ENCODE measurements at regions not wholly inside any gene's neighbourhood (a gene's known extent, or its start where the extent isn't known, plus 50 kb on each side); places are given as distances from the start of the nearest gene placed in this dataset.

DNA sequence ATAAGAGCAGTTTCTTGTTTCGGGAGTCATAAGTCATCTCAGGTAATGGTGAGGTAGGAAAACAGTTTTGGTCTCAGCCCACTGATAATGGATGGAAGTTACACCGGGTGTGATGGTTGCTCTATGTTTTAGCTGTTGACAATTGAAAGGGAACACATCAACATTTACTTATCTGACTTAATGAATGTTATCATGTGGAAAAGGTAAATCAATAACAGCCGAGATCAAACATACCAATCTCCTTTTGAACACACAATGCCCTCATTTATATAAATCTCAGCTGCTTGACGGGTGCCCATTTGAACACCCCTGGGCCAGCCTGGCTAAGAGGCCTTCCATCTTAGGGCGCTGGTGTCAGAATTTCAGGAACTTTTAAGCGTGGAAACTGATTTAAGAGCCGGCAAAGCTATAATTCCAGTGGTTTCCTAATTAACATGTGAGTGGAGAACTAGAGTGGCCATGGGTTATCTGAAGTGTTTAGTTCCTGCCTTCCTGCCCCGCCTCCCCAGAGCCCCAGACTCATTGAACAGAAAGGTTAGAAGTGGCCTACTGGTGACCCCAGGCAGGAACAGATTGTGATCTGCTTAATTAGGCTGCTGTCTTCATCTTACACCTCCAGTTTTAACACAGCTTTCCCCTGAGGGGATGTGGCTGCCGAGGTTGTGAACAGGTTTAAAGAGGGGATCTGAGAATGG is 572.7 kb downstream of the FGF9 start:
- no peak overlapping the region for H3K27ac Mint-ChIP-seq
- CTCF ChIA-PET, result no interaction called here
- H3K27ac ChIP-seq (ENCODE audit: low read length in 2 of 2), result no peak overlapping the region
- H2AFZ ChIP-seq (ENCODE audit: insufficient read depth, low read depth, low read length, poor library complexity, severe bottlenecking), result no peak overlapping the region
- intact Hi-C loops (cut with micrococcal nuclease), result no loop called here
- POLR2A ChIA-PET, result no interaction called here
- TF ChIP-seq CTCF (IDR thresholded peaks at IDR 0.05), result no peak
- no peak for TF ChIP-seq EZH2 (IDR thresholded peaks at IDR 0.05; ENCODE audit: borderline replicate concordance, insufficient read depth, low read depth, low read length, poor library complexity, severe bottlenecking)
- H3K27me3 ChIP-seq (replicated peaks in 1 of 4; ENCODE audit: control extremely low read depth in 1 of 4, control insufficient read depth in 3 of 4, insufficient read depth in 4 of 4, low read length in 3 of 4), result no peaks in the 10 kb centered on the region
- no peaks in the 10 kb centered on the region for H3K36me3 ChIP-seq (replicated peaks in 1 of 2; ENCODE audit: control extremely low read depth in 1 of 2, control insufficient read depth in 1 of 2, extremely low read depth in 1 of 2, insufficient read depth in 2 of 2, low read length in 1 of 2)
- no peak overlapping the region for H3K4me2 ChIP-seq (replicated peaks; ENCODE audit: low read depth, low read length, poor library complexity, severe bottlenecking)
- no peaks in the 10 kb centered on the region for H4K20me1 ChIP-seq (ENCODE audit: control insufficient read depth, insufficient read depth, low read length, poor library complexity, severe bottlenecking)
- no peaks in the 10 kb centered on the region for H3K4me1 Mint-ChIP-seq
- DNase-seq (no peak), ATAC-seq (ENCODE audit: low read depth) (no peak)
- no peaks in the 10 kb centered on the region for H3K79me2 ChIP-seq (ENCODE audit: control insufficient read depth, insufficient read depth, low read length)
- 49% methylated on average over 5 of the region's 9 CpGs for WGBS (ENCODE audit: insufficient coverage)
- no peak overlapping the region for H3K4me3 ChIP-seq (ENCODE audit: control extremely low read depth in 1 of 5, extremely low read depth in 1 of 5, insufficient read depth in 1 of 5, low read depth in 2 of 5, low read length in 4 of 5)
- peaks cover 2% of the 10 kb centered on the region for H3K9me3 Mint-ChIP-seq (ENCODE audit: insufficient read depth)
- H3K9ac ChIP-seq (ENCODE audit: low read length), result no peak overlapping the region
- no peak overlapping the region for H3K4me3 Mint-ChIP-seq
- no peaks in the 10 kb centered on the region for H3K9me3 ChIP-seq (ENCODE audit: control extremely low read depth in 1 of 3, control insufficient read depth in 2 of 3, insufficient read depth in 1 of 3, low read length in 2 of 3)
- no peaks in the 10 kb centered on the region for H3K4me1 ChIP-seq (ENCODE audit: control insufficient read depth in 2 of 2, insufficient read depth in 2 of 2, low read length in 2 of 2)
- no peaks in the 10 kb centered on the region for H3K27me3 Mint-ChIP-seq

DNA sequence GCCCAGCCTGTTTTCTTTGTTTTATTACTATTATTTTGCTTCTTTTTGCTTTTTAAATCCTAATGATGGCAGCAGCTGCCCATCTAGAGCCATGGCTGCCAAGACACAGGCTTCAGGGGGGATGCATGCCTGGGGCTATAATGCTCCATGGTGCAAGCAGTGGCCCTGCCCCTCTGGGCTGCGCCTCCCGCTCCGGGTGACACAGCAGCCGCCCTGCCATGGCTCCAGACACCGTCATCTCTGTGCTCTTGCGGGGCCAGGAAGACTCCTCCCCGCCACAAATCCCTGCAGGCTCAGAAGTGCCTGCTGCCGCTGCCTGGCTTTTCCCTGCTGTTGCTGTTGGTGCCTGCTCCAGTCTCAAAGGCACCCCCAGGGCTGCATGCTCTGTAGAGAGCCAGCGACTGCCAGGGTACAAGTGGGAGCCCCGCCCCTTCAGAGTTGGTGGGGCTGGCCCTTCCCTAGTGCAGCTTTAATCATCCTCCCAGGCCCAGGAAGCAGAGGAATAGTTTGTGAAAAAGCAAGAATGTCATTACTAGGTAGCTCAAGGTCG is 581.5 kb downstream of the FGF9 start:
- 93% methylated on average over 11 of the region's 11 CpGs for WGBS (ENCODE audit: insufficient coverage)
- H3K27me3 Mint-ChIP-seq, result no peaks in the 10 kb centered on the region
- H3K4me3 Mint-ChIP-seq, result no peak overlapping the region
- Histone ChIP-seq H3K4me3 (ENCODE audit: control extremely low read depth in 1 of 5, extremely low read depth in 1 of 5, insufficient read depth in 1 of 5, low read depth in 2 of 5, low read length in 4 of 5) (no peak overlapping the region), H3K4me2 (replicated peaks; ENCODE audit: low read depth, low read length, poor library complexity, severe bottlenecking) (no peak overlapping the region), H3K9me3 (ENCODE audit: control extremely low read depth in 1 of 3, control insufficient read depth in 2 of 3, insufficient read depth in 1 of 3, low read length in 2 of 3) (peaks cover 0 to 8% (median 0%) of the 10 kb centered on the region in 3 donors), H3K9ac (ENCODE audit: low read length) (no peak overlapping the region), H4K20me1 (ENCODE audit: control insufficient read depth, insufficient read depth, low read length, poor library complexity, severe bottlenecking) (no peaks in the 10 kb centered on the region), H3K79me2 (ENCODE audit: control insufficient read depth, insufficient read depth, low read length) (no peaks in the 10 kb centered on the region), H3K4me1 (ENCODE audit: control insufficient read depth in 2 of 2, insufficient read depth in 2 of 2, low read length in 2 of 2) (no peaks in the 10 kb centered on the region), H3K27ac (ENCODE audit: low read length in 2 of 2) (no peak overlapping the region), H2AFZ (ENCODE audit: insufficient read depth, low read depth, low read length, poor library complexity, severe bottlenecking) (no peak overlapping the region), H3K36me3 (replicated peaks in 1 of 2; ENCODE audit: control extremely low read depth in 1 of 2, control insufficient read depth in 1 of 2, extremely low read depth in 1 of 2, insufficient read depth in 2 of 2, low read length in 1 of 2) (no peaks in the 10 kb centered on the region), H3K27me3 (replicated peaks in 1 of 4; ENCODE audit: control extremely low read depth in 1 of 4, control insufficient read depth in 3 of 4, insufficient read depth in 4 of 4, low read length in 3 of 4) (no peaks in the 10 kb centered on the region)
- no peak overlapping the region for H3K27ac Mint-ChIP-seq
- ATAC-seq (ENCODE audit: low read depth), result no peak
- CTCF ChIA-PET, result no interaction called here
- no peak for TF ChIP-seq EZH2 (IDR thresholded peaks at IDR 0.05; ENCODE audit: borderline replicate concordance, insufficient read depth, low read depth, low read length, poor library complexity, severe bottlenecking)
- TF ChIP-seq CTCF (IDR thresholded peaks at IDR 0.05), result no peak
- POLR2A ChIA-PET, result no interaction called here
- DNase-seq, result no peak
- H3K4me1 Mint-ChIP-seq, result no peaks in the 10 kb centered on the region
- intact Hi-C loops (cut with micrococcal nuclease), result no loop called here
- H3K9me3 Mint-ChIP-seq (ENCODE audit: insufficient read depth), result no peaks in the 10 kb centered on the region

Data from B cell (primary cell).